ENCODE measurements at regions not wholly inside any gene's neighbourhood (a gene's known extent, or its start where the extent isn't known, plus 50 kb on each side); places are given as distances from the start of the nearest gene placed in this dataset.

DNA sequence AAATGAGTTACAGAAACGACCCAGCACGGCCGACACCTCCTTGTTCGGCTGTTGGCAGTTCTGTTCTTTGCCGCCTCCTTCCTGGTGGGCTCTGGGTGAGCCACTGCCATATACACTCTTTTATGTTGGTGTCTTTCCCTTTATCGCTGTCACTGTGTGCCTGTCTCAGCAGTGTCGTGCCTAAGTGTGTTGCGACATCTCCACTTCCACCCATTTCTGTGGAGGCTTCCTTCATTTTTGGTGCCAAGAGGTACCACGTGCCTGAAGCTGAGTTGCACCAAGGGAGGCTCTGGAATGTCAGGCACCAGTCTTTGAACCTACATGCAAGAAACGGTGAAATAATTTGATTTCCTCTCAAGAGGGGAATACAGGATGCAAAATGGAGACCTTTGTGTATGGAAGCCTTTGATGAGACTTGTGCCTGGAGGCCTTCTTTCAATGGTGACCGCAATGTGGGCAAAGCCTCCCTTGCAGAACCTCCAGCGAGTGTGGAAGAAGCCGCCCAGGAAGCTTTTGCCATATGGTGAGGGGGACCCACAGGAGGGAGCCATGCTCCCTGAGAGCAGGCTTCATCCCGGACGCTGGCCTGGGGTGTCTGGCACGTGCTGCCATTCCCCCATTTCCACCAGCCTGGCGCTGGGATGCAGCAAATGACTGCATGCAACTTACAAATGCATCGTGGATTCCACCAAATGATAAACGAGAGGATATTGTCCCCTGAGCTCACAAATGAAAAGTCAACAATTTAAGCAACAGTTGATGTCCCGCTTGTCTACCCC, 136.2 kb downstream of the TEX29 start:
- TF ChIP-seq, protein P1, sequence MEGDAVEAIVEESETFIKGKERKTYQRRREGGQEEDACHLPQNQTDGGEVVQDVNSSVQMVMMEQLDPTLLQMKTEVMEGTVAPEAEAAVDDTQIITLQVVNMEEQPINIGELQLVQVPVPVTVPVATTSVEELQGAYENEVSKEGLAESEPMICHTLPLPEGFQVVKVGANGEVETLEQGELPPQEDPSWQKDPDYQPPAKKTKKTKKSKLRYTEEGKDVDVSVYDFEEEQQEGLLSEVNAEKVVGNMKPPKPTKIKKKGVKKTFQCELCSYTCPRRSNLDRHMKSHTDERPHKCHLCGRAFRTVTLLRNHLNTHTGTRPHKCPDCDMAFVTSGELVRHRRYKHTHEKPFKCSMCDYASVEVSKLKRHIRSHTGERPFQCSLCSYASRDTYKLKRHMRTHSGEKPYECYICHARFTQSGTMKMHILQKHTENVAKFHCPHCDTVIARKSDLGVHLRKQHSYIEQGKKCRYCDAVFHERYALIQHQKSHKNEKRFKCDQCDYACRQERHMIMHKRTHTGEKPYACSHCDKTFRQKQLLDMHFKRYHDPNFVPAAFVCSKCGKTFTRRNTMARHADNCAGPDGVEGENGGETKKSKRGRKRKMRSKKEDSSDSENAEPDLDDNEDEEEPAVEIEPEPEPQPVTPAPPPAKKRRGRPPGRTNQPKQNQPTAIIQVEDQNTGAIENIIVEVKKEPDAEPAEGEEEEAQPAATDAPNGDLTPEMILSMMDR (IDR thresholded peaks at IDR 0.05; ENCODE audit: low read depth, low read length, poor library complexity, severe bottlenecking), result no peak
- no peak for TF ChIP-seq EZH2phosphoT487 (IDR thresholded peaks at IDR 0.05; ENCODE audit: borderline replicate concordance, low read length)

All from DOHH2 (cell line).